Stimulated activated CD4-positive, alpha-beta T cell treated with anti-CD3 and anti-CD28 coated beads, Interleukin-12 subunit alpha, Interleukin-12 subunit beta, amount 100 ng/mL, for 24 hours (primary cell): ENCODE measurements at regions not wholly inside any gene's neighbourhood (a gene's known extent, or its start where the extent isn't known, plus 50 kb on each side); places are given as distances from the start of the nearest gene placed in this dataset.

Experiments
- DNase-seq, 2 experiments: peaks; one replicate each; pipeline ENCODE4 v3.0.0-alpha.2; 2020; ENCODE audit warnings: low read depth in 2 of 2

DNA sequence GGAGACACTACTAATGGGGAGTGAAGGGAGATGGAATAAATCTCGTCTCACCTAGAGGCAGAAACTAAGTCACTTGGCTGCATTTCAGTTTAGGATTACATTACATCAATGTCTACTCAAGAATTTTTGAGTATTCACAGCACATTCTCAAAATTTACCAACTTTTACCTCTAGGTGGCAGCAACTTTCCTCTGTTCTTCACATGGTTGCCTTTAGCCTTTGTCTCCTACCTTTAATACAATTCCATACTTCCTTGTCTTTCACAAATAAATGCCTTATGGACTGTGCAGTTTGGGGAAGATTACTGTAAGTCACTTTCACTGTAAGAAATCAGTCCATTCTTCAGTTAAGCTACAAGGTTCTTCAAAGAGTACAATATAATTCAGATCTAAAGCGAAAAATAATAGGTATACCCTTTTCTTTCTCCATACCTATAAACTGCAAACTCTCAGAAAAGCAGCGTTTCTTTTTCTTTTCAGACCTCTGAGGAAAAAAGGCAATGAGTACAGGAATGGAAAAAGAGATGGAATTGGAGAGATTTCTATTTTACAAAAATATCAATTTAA, 379.4 kb downstream of the KLF12 start:
- DNase-seq: no peak

DNA sequence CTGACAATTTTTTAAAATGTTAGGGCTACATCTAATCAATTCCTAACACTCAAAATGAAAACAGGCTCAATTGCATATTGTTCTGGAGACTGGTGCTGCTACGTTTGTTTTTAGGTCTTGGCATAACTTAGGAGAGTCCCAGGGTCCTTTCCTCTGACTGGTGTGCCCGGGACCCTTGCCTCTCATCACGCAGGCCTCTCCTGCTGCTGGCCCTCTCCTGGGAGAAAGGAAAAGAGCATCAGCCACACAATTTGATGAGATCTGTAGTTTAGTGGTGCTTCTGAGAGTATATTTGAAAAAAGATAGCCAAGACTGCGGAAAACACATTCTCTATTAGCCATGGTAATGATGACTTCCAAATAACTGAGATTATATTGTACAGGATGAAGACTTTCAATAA, 380.0 kb downstream of the KLF12 start:
- DNase-seq: no peak

DNA sequence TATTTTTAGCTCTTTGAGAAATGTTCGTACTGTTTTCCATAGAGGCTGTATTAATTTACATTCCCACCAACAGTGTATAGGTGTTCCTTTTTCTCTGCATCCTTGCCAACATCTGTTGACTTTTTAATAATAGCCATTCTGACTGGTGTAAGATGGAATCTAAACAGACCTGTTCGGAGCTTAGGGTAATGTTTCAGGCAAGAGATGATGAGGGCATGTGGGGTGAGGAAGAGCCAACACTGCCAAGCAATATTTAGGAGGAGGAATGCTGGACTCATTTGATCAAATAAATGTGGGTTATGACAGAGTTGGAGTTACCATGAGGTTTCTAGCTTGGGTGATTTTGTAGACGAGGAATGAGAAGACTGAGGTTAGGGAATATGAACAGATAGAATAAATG, 382.9 kb downstream of the KLF12 start:
- no peak for DNase-seq

DNA sequence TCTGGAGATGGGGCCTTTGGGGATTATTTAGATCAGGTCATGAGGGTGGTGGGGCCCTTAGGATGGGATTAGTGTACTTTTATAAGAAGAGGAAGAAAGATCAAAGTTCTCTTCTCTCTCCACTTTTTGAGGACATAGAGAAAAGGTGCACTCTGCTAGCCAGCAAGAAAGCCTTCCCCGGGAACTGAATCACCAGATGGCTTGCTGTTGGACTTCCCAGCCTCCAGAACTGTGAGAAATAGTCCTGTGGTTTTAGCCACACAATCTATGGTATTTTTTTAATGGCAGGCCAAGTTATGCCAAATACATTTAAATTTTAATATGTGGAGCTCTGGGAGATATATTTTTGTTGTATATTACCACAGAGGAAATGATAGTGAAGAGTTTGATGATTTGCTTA, 385.8 kb downstream of the KLF12 start:
- DNase-seq: no peak

DNA sequence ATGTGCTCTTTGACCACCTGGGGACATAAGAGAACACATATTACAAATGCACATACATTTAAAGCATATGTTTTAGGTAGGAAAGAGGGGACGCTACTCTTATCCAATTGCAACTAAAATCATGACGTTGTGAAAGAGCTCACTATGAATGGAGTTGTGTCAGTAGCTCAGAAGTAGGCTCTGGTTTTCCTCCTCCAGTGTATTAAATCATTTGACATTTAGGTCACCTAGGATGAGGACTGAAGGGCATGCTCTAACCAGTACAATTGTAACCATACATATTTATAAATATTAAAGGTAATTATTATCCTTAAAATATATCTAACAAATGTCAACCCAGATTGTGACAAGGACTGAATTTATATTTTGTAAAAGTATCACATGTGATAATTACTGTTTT, 389.0 kb downstream of the KLF12 start:
- DNase-seq: no peak

DNA sequence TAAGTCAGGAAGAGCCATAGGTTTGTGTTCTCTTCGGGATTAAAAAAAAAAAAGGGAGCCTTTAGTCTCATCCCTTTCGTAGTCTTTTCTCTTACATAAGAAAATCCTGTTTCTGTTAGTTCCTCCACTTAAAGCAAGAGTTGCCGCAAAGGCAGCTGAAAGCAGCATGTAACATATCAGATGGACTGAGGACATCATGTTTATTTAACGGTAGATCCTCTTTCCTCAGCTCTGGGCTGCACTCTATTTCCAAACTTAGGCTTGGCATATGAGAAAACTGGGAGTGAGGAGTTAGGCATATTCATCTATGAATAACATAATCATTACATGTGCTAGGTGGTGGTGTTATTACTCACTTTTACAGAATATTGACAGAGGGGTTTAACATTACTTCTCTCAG, 391.2 kb downstream of the KLF12 start:
- no peak for DNase-seq

DNA sequence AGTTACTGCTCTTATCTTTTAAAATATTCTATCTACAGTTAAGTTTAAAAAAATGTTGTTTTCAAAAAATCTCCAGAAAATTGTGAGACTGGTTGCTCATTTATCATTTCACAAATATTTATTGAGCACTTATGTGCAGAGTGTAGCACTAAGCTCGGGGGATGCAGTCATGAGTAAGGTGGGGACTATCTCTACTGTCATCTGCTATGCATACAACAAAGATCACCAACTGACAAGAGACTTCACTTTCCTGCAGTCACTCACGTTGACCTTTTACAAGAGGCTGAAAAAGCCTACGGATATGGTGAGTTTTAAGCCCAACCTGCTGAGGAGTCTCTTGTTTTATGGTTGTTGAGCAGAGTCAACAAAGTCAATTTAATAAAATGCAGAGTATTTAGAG, 392.5 kb downstream of the KLF12 start:
- no peak for DNase-seq

DNA sequence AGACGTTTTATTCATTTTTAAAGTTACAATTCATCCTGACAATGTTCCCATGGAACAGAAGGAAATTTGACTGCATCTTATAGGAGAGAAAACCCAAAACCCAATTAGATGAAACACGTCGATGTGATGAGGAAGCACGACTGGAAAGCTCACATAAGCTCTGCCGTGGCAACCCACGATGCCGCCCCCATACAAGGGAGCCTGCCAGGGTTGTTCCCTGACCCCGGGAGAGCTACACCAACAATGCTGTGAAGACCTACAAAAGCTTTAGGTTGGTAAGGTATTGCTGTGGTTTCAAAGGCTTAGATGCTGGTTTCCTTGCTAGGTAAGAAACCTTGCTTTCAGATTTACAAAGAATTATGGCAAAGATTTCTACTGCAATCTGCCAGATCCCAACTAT, 393.1 kb downstream of the KLF12 start:
- DNase-seq: no peak

DNA sequence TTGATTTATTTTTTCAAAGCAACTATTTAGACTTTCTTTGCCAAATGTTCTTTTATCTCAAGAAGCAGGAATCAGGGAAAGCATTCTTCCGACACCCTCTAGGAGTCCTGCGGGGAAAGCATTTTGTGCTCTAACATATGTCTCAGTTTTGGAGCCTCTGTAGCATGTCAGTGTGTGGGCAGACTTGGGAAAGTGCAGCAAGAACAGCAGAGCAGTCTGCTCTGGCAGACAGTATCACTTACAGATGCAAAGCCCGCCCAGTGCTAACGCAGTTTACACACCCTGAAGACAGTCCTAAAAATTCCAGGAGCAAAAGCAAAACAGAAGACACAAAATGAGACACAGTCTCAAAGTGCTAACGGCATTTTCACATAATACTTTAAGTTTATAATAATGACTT, 393.5 kb downstream of the KLF12 start:
- no peak for DNase-seq

DNA sequence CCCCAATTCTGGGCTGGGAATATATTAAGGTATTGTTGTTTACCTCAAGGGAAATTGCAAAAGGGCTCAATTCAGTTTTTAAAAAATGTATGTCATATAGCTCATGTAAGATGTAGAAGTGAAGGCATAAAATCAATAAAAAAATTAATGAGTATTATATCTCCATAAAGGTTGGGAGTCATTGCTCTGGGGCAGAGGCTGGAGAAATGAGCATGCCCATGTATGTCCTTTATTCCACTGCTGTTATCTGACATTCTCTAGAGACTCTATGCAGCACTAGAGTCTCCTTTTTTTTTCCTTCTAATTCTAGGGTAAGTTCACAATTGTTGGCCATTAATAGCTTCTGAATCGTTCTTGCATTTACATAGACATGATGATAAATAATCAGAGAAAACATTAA, 394.8 kb downstream of the KLF12 start:
- no peak for DNase-seq

DNA sequence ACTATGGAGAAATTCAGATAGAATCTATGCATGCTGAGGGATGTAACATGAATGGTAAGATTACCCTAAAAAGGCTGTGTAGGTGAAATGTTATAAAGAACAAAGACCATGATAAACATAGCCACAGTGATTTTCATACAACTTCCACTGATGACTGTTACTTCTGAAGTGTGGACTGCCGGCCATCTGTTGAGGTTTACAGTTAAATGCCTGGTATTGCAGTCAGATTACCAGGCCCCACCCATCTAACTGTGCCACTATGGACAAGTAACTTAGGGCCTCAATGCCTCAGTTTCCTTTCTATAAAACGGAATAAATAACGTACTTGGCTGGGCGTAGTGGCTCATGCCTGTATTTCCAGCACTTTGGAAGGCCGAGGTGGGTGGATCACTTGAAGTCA, 395.6 kb downstream of the KLF12 start:
- DNase-seq: no peak

DNA sequence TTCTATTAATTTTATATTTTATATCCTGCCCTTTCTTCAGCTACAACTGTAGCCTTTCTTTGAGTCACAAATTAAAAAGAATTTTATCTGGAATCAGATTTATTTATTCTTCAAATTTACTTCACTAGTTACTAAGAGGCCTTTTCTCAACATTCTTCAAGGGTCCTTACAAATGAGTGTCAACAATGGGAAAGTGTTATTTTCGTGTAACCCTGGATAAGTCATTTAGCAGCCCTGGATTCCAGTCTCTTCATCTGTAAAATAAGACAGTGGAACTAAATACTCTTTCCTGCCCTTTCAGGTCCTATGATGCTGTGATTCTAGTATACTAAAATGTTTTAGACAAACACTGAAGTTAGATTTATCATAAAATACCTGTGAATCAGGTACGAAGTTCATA, 397.0 kb downstream of the KLF12 start:
- DNase-seq: no peak

DNA sequence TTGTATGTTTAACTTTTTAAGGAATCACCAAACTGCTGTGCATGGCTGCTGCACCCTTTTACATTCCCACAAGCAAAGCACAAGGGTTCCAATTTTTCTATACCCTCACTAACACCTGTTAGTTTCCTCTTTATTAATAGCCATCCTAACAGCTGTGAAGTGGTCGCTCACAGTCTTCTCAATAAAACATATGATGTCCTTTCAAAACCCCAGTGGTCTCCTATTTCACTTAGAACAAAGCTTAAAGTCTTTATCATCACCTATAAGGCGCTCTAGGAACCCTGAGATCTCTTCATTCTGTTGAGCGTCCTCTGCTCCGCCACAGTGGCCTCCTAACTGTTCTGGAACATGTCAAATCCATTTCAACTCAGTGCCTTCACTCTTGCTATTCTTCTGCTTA, 400.5 kb downstream of the KLF12 start:
- no peak for DNase-seq

DNA sequence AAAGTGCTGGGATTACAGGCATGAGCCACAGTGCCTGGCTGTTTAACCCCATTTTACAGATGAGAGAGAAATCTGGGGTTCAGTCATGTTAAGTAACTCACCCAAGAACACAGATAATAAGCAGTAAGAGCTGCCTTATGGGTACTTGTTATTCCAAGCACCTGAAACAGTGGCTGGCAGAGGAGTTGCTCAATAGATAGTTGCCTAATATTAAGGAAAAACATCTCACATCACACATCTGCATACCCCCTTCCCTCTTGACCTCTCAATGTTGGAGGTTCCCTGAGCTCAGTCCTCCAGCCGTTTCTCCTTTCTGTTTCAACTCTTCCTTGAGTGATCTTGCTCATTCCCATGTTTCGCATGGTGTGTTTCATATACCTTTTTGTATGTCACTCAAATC, 401.9 kb downstream of the KLF12 start:
- DNase-seq: no peak

DNA sequence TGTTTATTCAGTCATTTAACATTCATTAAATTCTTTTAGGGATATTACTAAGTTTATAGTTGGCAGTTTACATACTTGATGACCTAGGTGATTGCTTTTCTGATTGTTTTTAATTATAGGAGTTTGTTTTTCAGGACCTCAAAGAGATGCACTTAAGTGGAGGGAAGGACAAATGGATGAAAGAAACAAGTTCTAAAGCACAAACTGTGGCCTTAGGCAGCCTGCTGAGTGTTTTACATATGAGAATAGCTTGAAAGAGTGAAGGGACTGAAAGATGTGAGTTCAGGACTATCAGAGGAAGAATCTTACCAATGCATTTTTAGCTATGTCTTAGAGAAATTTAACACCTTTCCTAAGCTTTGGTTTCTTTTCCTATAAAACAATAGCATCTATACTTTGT, 402.6 kb downstream of the KLF12 start:
- DNase-seq: no peak

DNA sequence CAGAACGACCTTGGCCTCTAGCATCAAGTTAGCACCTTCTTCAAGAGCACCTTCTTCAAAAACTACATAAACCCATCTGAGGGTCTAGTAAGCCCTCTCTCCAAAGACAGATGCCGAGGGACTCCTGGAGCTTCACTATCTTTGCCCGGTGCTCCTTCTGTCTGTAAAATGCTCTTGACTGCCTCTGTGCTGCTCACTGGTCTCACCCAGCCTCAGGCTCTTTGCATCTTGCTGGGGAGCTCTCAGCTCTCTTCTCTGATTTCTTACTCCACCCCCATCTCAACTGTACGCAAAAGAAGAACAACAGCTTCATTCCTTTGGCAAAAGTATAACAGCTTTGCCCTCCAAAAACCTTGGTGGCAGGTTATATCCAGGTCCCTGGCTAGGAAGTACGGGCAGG, 404.2 kb downstream of the KLF12 start:
- DNase-seq: no peak

DNA sequence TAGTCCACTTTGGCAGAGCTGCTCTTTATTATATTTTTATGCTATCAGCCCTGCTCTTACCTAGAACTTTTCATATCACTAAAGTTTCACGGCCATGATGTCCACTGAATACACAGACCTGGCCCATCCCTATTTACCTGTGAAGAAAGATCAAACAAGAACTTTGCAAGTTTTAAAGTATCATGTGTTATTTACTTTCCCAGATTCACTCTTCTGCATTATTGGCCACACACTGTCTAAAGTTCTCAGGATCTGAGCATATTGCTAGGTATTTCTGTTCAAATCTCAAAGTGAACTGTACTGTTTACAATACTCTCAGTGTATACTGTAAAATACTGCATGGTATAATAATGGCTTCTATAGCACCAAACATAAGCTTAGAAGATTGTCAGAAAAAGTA, 405.2 kb downstream of the KLF12 start:
- no peak for DNase-seq

DNA sequence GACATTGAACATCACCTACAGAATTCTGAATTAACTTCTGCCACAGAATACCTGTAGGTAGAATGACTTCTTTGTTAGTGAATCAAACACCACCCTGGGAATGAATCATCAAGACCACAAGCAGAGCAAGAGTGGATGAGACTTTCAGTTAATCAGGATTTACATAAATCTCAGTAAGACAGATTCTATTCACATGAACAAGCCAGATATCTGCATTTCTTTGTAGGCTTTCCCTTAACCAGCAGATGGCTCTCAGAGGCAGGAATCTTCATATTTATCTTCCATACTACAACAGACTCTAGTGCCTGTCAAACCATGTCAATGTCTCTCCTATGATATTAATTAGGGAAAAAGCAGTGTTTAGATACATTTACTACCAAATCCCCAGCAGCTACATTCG, 412.1 kb downstream of the KLF12 start:
- DNase-seq: no peak

DNA sequence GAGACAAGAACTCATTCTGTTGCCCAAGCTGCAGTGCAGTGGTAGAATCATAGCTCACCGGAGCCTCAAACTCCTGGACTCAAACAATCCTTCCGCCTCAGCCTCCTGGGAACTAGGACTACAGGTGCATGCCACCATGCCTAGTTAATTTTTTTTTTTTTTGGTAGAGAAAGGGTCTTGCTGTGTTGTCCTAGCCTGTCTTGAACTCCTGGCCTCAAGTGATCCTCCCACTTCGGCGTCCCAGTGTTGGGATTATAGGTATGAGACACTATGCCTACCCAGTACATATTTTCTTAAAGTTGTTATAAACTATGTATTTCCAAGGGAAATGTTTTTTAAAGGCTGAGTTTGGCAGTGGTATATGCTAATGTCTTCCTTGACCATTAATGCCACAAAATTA, 412.6 kb downstream of the KLF12 start:
- no peak for DNase-seq

DNA sequence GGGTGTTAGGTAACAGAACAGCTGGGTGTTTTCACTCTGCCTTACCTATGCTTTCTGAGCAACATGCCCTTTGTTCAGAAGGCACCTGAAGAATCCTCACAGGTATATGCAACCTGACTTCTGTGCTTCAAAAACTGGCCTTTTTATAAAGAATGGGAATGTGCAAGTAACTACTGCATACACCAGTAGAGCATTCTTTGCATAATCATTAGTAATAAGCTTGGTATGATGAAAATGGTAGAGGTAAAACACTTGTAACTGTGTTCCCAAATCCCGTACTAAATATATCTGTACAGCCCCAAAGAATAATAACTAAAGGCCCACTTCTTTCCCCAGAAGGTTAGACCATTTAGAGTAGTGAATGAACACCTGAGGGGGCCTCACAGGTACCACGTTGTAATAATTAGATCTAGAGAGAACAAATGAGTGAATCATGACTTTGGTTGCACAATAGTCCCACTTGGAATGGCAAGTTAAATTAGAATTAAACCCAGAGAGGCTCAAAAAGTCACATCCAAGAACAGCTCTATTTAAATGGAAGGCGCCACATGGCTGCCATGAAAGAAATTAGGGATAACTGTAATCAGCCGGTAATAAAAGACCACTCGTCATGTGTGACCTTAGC, 413.9 kb downstream of the KLF12 start:
- no peak for DNase-seq

DNA sequence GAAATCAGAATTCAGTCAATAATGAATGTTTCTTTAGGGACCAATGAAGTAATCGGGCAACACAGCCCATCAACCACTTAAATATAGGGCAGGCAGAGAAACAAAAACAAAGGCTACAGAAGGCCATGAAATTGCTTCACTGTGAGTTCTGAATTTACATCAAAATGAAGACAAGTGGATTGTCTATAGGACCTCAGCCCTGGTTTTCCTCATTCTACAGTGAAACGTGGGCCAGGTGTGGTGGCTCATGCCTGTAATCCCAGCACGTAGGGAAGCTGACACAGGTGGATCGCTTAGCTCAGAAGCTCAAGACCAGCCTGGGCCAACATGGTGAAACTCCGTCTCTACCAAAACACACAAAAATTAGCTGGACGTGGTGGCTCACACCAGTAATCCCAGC, 416.0 kb downstream of the KLF12 start:
- no peak for DNase-seq

DNA sequence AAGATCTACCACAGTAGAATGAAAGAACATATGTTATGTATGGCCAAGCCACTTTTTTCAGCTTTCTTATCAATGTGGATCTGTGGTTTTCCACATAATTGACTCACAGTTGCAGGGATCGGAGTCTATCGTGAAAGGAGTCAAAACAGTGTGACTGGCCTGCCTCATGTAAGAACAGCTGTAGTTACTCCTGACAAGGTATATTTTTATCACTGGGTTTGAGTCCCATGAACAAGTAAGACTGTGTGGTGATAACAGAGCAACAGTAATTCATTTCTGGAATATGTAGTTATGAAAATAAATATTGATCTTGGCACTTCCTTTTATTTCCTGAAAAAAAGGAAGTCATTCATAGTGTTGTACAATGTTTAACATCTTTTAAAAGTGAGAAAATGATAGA, 416.6 kb downstream of the KLF12 start:
- DNase-seq: no peak

DNA sequence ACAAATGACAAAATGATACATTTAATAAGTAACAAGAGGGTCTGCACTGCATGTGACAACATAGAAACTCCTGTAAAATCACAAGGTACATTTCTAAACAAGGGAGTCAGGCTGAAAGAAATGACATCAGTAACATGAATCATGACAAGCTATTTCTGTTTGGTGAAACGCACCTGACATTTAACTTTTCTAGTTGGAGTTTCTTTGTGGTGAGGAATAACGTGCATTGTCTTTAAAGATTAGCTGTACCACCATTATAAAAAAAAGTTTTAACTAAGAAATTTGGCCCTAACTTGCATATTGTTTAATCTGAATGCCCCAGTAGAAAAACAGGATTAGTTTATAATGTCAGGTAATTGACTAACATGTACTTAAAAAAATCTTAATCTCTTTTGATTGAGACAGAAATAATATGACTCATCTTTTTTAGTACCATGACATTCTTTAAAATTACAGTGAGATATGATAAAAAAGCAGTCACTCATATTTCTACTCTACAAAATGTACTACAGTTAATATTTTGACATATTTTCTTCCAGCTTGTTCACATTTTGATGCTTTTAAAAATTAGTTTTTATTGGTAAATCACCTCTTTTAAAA, 418.2 kb downstream of the KLF12 start:
- no peak for DNase-seq
